Transverse colon (tissue), 4 donors: ENCODE measurements at regions not wholly inside any gene's neighbourhood (a gene's known extent, or its start where the extent isn't known, plus 50 kb on each side); places are given as distances from the start of the nearest gene placed in this dataset.

Source experiments
- POLR2AphosphoS5 ChIP-seq, 3 donors: sonication (generic); formaldehyde crosslinking; IDR thresholded peaks; one replicate each; pipeline ENCODE4 v1.6.1; 2016; ENCODE audit warnings: antibody characterized with exemption in 3 of 3
- TF ChIP-seq, protein P1 (sequence below), 5 experiments: fragments of 200-600 bp in 3 of 5; fragments of 450-650 bp in 2 of 5; sonication (generic) in 3 of 5; IDR thresholded peaks; 1 replicate in 2 of 5; 2 replicates in 3 of 5; pipeline ENCODE4 v1.5.1; 2016 to 2017; ENCODE audit warnings: antibody characterized with exemption in 5 of 5, inconsistent platforms in 3 of 5, mild to moderate bottlenecking in 2 of 5, moderate library complexity in 1 of 5

- TF ChIP-seq, protein P1, sequence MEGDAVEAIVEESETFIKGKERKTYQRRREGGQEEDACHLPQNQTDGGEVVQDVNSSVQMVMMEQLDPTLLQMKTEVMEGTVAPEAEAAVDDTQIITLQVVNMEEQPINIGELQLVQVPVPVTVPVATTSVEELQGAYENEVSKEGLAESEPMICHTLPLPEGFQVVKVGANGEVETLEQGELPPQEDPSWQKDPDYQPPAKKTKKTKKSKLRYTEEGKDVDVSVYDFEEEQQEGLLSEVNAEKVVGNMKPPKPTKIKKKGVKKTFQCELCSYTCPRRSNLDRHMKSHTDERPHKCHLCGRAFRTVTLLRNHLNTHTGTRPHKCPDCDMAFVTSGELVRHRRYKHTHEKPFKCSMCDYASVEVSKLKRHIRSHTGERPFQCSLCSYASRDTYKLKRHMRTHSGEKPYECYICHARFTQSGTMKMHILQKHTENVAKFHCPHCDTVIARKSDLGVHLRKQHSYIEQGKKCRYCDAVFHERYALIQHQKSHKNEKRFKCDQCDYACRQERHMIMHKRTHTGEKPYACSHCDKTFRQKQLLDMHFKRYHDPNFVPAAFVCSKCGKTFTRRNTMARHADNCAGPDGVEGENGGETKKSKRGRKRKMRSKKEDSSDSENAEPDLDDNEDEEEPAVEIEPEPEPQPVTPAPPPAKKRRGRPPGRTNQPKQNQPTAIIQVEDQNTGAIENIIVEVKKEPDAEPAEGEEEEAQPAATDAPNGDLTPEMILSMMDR (IDR thresholded peaks at IDR 0.05): no peak
- TF ChIP-seq POLR2AphosphoS5 (IDR thresholded peaks at IDR 0.05): no peak
Measured at GRCh38 chr12:127813147-127813546, 453.8 kb upstream of the TMEM132C start.
